GM19397 (cell line): ENCODE measurements at regions not wholly inside any gene's neighbourhood (a gene's known extent, or its start where the extent isn't known, plus 50 kb on each side); places are given as distances from the start of the nearest gene placed in this dataset.

ENCODE experiments used
- ATAC-seq: cut with Tn5 transposase; IDR thresholded peaks from one replicate; pipeline ENCODE4 v1.9.1; 2021; ENCODE audit warnings: mild to moderate bottlenecking, moderate library complexity; ENCODE audit not compliant: unreplicated experiment

- no peak for ATAC-seq
These were observed 531.9 kb downstream of the QKI start for GRCh38 chr6:163946437-163946836.

GRCh38 chr6:163945808-163946207, 531.3 kb downstream of the QKI start:
- no peak for ATAC-seq

- no peak for ATAC-seq
These were observed 530.4 kb downstream of the QKI start for GRCh38 chr6:163944897-163945296.

GRCh38 chr6:163943607-163944385, 529.3 kb downstream of the QKI start:
- no peak for ATAC-seq

GRCh38 chr6:163942790-163943189, 528.3 kb downstream of the QKI start:
- ATAC-seq, result no peak

- no peak for ATAC-seq
These were observed 527.1 kb downstream of the QKI start for GRCh38 chr6:163941624-163941976.

GRCh38 chr6:163940705-163941623, 526.4 kb downstream of the QKI start:
- ATAC-seq, result no peak

- no peak for ATAC-seq
These were observed 522.6 kb downstream of the QKI start for GRCh38 chr6:163937071-163937470.

GRCh38 chr6:163935158-163935762, 520.7 kb downstream of the QKI start:
- no peak for ATAC-seq

- ATAC-seq, result no peak
These were observed 515.5 kb downstream of the QKI start for GRCh38 chr6:163930012-163930411.

- ATAC-seq, result no peak
These were observed 515.0 kb downstream of the QKI start for GRCh38 chr6:163929538-163929937.

GRCh38 chr6:163926642-163927041, 512.1 kb downstream of the QKI start:
- ATAC-seq, result no peak

GRCh38 chr6:163925839-163926238, 511.3 kb downstream of the QKI start:
- ATAC-seq, result no peak

GRCh38 chr6:163923658-163924411, 509.3 kb downstream of the QKI start:
- ATAC-seq, result no peak

- ATAC-seq, result no peak
These were observed 508.0 kb downstream of the QKI start for GRCh38 chr6:163922562-163922961.

- ATAC-seq, result no peak
These were observed 505.1 kb downstream of the QKI start for GRCh38 chr6:163919652-163920051.

GRCh38 chr6:163916315-163917081, 502.0 kb downstream of the QKI start:
- ATAC-seq, result no peak

- ATAC-seq, result no peak
These were observed 500.6 kb downstream of the QKI start for GRCh38 chr6:163915131-163915530.

GRCh38 chr6:163913045-163913444, 498.5 kb downstream of the QKI start:
- ATAC-seq, result no peak

GRCh38 chr6:163906006-163906710, 491.6 kb downstream of the QKI start:
- no peak for ATAC-seq
